Spleen (tissue), 7 donors: ENCODE measurements at regions not wholly inside any gene's neighbourhood (a gene's known extent, or its start where the extent isn't known, plus 50 kb on each side); places are given as distances from the start of the nearest gene placed in this dataset.

Experiments
- CTCF ChIP-seq, 11 experiments: fragments of 200-600 bp in 7 of 11; fragments of 450-650 bp in 4 of 11; sonication (generic) in 4 of 11; IDR thresholded peaks in 8 of 11; conservative IDR thresholded peaks in 3 of 11; 1 replicate in 7 of 11; 2 replicates in 4 of 11; pipeline versions ENCODE4 v1.4.0 to v1.8.0; 2016 to 2021; ENCODE audit warnings: antibody characterized with exemption in 11 of 11, inconsistent platforms in 4 of 11, mild to moderate bottlenecking in 1 of 11
- POLR2AphosphoS5 ChIP-seq, 3 donors: sonication (generic); formaldehyde crosslinking; IDR thresholded peaks; one replicate each; pipeline ENCODE4 v1.5.1; 2017; ENCODE audit warnings: antibody characterized with exemption in 3 of 3
- donor health status: DM: no; HTN: no; CAD: no; lungs with moderate emphysema.
- donor health status: DM: no; HTN: no; CAD: no.
- donor health status: DM: no; HTN: no; CAD: no.

GRCh38 chr3:153090973-153091372 lies 71.1 kb upstream of the RAP2B start:
- no peak for TF ChIP-seq CTCF (IDR thresholded peaks at IDR 0.05 in 8 of 11, conservative IDR thresholded peaks at IDR 0.05 in 3 of 11)
- TF ChIP-seq POLR2AphosphoS5 (IDR thresholded peaks at IDR 0.05) = no peak
